ENCODE measurements at regions not wholly inside any gene's neighbourhood (a gene's known extent, or its start where the extent isn't known, plus 50 kb on each side); places are given as distances from the start of the nearest gene placed in this dataset.

DNA sequence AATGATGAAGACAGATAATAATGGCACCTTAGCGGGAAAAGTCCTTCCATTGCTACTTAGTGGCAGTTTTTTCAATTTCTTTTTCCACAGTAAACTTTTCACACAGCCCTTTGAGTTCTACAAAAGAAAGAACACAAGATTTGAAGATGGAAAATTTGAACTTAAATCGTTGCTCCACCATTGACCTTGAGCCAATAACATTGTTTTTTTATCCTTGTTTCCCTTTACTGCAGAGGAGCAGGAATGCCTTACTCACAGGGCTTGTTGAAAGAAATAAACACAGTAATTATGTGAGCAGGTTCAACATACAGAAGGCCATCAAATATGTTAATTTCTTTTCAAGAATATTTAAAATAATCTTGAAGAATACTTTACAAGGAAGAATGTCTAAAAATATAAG lies 181.5 kb upstream of the KRR1 start:
- TF ChIP-seq, protein P1, sequence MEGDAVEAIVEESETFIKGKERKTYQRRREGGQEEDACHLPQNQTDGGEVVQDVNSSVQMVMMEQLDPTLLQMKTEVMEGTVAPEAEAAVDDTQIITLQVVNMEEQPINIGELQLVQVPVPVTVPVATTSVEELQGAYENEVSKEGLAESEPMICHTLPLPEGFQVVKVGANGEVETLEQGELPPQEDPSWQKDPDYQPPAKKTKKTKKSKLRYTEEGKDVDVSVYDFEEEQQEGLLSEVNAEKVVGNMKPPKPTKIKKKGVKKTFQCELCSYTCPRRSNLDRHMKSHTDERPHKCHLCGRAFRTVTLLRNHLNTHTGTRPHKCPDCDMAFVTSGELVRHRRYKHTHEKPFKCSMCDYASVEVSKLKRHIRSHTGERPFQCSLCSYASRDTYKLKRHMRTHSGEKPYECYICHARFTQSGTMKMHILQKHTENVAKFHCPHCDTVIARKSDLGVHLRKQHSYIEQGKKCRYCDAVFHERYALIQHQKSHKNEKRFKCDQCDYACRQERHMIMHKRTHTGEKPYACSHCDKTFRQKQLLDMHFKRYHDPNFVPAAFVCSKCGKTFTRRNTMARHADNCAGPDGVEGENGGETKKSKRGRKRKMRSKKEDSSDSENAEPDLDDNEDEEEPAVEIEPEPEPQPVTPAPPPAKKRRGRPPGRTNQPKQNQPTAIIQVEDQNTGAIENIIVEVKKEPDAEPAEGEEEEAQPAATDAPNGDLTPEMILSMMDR (IDR thresholded peaks at IDR 0.05): no peak
- no peak for TF ChIP-seq POLR2A (IDR thresholded peaks at IDR 0.05)

All from heart left ventricle (tissue), 13 donors.